Posterior cingulate gyrus (tissue), 11 donors: ENCODE measurements at regions not wholly inside any gene's neighbourhood (a gene's known extent, or its start where the extent isn't known, plus 50 kb on each side); places are given as distances from the start of the nearest gene placed in this dataset.

Experiments
- DNase-seq, 10 donors: peaks; one replicate each; pipeline versions ENCODE4 v3.0.0 to v3.0.0-alpha.2; 2020 to 2021; ENCODE audit warnings: mixed read lengths in 3 of 10
- intact Hi-C: fragments of 100-400 bp; cut with DNase I; formaldehyde crosslinking; loops from one replicate; pipeline ENCODE4 v1.15.1; 2023

GRCh38 chr1:95409901-95410300 lies 175.9 kb downstream of the RWDD3 start:
- DNase-seq, result no peak
- intact Hi-C loops, result no loop called here

- intact Hi-C loops, result no loop called here
- no peak for DNase-seq
Measured at GRCh38 chr1:95415146-95415545, 181.1 kb downstream of the RWDD3 start.

GRCh38 chr1:95426772-95427171 lies 192.8 kb downstream of the RWDD3 start:
- DNase-seq, result no peak
- intact Hi-C loops, result no loop called here

GRCh38 chr1:95427525-95427924 lies 193.5 kb downstream of the RWDD3 start:
- intact Hi-C loops, result no loop called here
- DNase-seq, result no peak

GRCh38 chr1:95431235-95431634 lies 197.2 kb downstream of the RWDD3 start:
- intact Hi-C loops, result no loop called here
- no peak for DNase-seq

- intact Hi-C loops, result no loop called here
- no peak for DNase-seq
Measured at GRCh38 chr1:95435611-95436010, 201.6 kb downstream of the RWDD3 start.

GRCh38 chr1:95437011-95437410 lies 203.0 kb downstream of the RWDD3 start:
- DNase-seq, result no peak
- intact Hi-C loops, result no loop called here

- intact Hi-C loops, result no loop called here
- DNase-seq, result no peak
Measured at GRCh38 chr1:95437781-95438180, 203.8 kb downstream of the RWDD3 start.

- DNase-seq, result no peak
- intact Hi-C loops, result no loop called here
Measured at GRCh38 chr1:95438218-95438948, 204.4 kb downstream of the RWDD3 start.

- intact Hi-C loops, result no loop called here
- DNase-seq, result no peak
Measured at GRCh38 chr1:95440511-95440910, 206.5 kb downstream of the RWDD3 start.

GRCh38 chr1:95449516-95449915 lies 215.5 kb downstream of the RWDD3 start:
- intact Hi-C loops, result no loop called here
- DNase-seq, result no peak

GRCh38 chr1:95451054-95451453 lies 217.0 kb downstream of the RWDD3 start:
- intact Hi-C loops, result no loop called here
- DNase-seq, result no peak

- no peak for DNase-seq
- intact Hi-C loops, result no loop called here
Measured at GRCh38 chr1:95451904-95452303, 217.9 kb downstream of the RWDD3 start.

GRCh38 chr1:95453053-95453452 lies 219.0 kb downstream of the RWDD3 start:
- no peak for DNase-seq
- intact Hi-C loops, result no loop called here

GRCh38 chr1:95467036-95467435 lies 233.0 kb downstream of the RWDD3 start:
- intact Hi-C loops, result loop anchor here (5.0 kb wide), 1 partner anchor 155 kb away; no protein-coding TSS in a partner anchor
- no peak for DNase-seq

GRCh38 chr1:95475686-95476457 lies 241.9 kb downstream of the RWDD3 start:
- intact Hi-C loops, result no loop called here
- DNase-seq, result no peak

- DNase-seq, result no peak
- intact Hi-C loops, result no loop called here
Measured at GRCh38 chr1:95496307-95496706, 262.3 kb downstream of the RWDD3 start.

- no peak for DNase-seq
- intact Hi-C loops, result no loop called here
Measured at GRCh38 chr1:95496773-95497172, 262.8 kb downstream of the RWDD3 start.

GRCh38 chr1:95497566-95497965 lies 263.6 kb downstream of the RWDD3 start:
- DNase-seq, result no peak
- intact Hi-C loops, result no loop called here

GRCh38 chr1:95503278-95504030 lies 269.4 kb downstream of the RWDD3 start:
- DNase-seq, result peak in 7 of 10 donors; percentile 11 to 85 (median 33)
- intact Hi-C loops, result no loop called here

GRCh38 chr1:95504321-95504720 lies 270.3 kb downstream of the RWDD3 start:
- DNase-seq, result no peak
- intact Hi-C loops, result no loop called here
